ENCODE measurements at regions not wholly inside any gene's neighbourhood (a gene's known extent, or its start where the extent isn't known, plus 50 kb on each side); places are given as distances from the start of the nearest gene placed in this dataset.

DNA sequence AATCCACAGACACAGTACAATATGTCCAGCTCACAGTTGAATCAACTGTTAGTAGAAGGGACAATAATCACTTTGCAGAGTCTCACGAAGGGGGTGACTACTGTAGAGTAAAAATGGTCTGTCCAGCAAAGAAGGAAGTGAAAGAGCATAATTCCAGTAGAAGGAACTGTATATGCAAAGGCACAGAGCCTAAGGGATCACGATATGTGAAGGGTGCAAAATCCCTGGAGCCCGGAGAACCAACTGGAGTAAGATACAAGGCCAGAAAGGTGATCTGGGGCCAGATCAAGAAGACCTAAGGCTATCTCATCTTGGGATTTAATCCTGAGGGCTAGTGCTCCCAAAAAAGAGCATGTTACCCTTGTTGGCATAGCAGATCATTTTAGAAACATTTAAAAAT, 192.7 kb upstream of the LDB2 start:
- no peak overlapping the region for H3K14ac ChIP-seq (ENCODE audit: low read length in 2 of 2)
- H3K4me3 ChIP-seq (ENCODE audit: insufficient read depth in 1 of 2, low read depth in 1 of 2, low read length in 2 of 2): no peak overlapping the region
- H2AK5ac ChIP-seq (ENCODE audit: low read length, severe bottlenecking): no peak overlapping the region
- no peak overlapping the region for H3K9ac ChIP-seq (ENCODE audit: low read length)
- H2BK120ac ChIP-seq (ENCODE audit: low read depth, low read length): no peak overlapping the region
- no peak overlapping the region for H3K4ac ChIP-seq (ENCODE audit: low read depth in 1 of 2, low read length in 2 of 2)
- no peak overlapping the region for H2BK5ac ChIP-seq (ENCODE audit: low read depth, low read length, poor library complexity, severe bottlenecking)
- no peaks in the 10 kb centered on the region for H3K27me3 ChIP-seq (ENCODE audit: control insufficient read depth in 1 of 2, insufficient read depth in 1 of 2, low read length in 2 of 2)
- H4K91ac ChIP-seq (ENCODE audit: low read length): no peak overlapping the region
- no peak overlapping the region for H2BK12ac ChIP-seq (ENCODE audit: low read length in 2 of 2)
- WGBS: 95% methylated on average over 3 of the region's 3 CpGs
- H4K8ac ChIP-seq (ENCODE audit: low read length): no peak overlapping the region
- no peak overlapping the region for H2BK15ac ChIP-seq (ENCODE audit: low read depth, poor library complexity, severe bottlenecking)
- H3K4me2 ChIP-seq (ENCODE audit: low read length, poor library complexity, severe bottlenecking): no peak overlapping the region
- no peaks in the 10 kb centered on the region for H3K9me3 ChIP-seq (ENCODE audit: control insufficient read depth, low read length)
- H3K27ac ChIP-seq (ENCODE audit: low read length, poor library complexity, severe bottlenecking): no peak overlapping the region
- H3K36me3 ChIP-seq (ENCODE audit: control insufficient read depth in 1 of 2, insufficient read depth in 2 of 2, low read depth in 1 of 2, low read length in 2 of 2): no peaks in the 10 kb centered on the region
- no peak overlapping the region for H3K23ac ChIP-seq (ENCODE audit: low read length in 2 of 2)
- DNase-seq: no peak
- H3K4me1 ChIP-seq (ENCODE audit: control insufficient read depth, insufficient read depth, low read depth, low read length): no peaks in the 10 kb centered on the region
- H3K79me1 ChIP-seq (replicated peaks; ENCODE audit: low read length, poor library complexity, severe bottlenecking): no peaks in the 10 kb centered on the region
- H3K18ac ChIP-seq (ENCODE audit: low read depth in 1 of 2, low read length in 2 of 2): no peak overlapping the region
- no peak overlapping the region for H2AFZ ChIP-seq (ENCODE audit: low read depth, low read length)

- Histone ChIP-seq H3K27ac (ENCODE audit: low read length, poor library complexity, severe bottlenecking) (no peak overlapping the region), H4K91ac (ENCODE audit: low read length) (no peak overlapping the region), H3K4me1 (ENCODE audit: control insufficient read depth, insufficient read depth, low read depth, low read length) (no peaks in the 10 kb centered on the region), H3K27me3 (ENCODE audit: control insufficient read depth in 1 of 2, insufficient read depth in 1 of 2, low read length in 2 of 2) (no peaks in the 10 kb centered on the region), H3K36me3 (ENCODE audit: control insufficient read depth in 1 of 2, insufficient read depth in 2 of 2, low read depth in 1 of 2, low read length in 2 of 2) (no peaks in the 10 kb centered on the region), H2AK5ac (ENCODE audit: low read length, severe bottlenecking) (no peak overlapping the region), H2BK12ac (ENCODE audit: low read length in 2 of 2) (no peak overlapping the region), H3K4ac (ENCODE audit: low read depth in 1 of 2, low read length in 2 of 2) (no peak overlapping the region), H3K79me1 (replicated peaks; ENCODE audit: low read length, poor library complexity, severe bottlenecking) (no peaks in the 10 kb centered on the region), H2AFZ (ENCODE audit: low read depth, low read length) (no peak overlapping the region), H3K23ac (ENCODE audit: low read length in 2 of 2) (no peak overlapping the region), H3K9ac (ENCODE audit: low read length) (no peak overlapping the region), H4K8ac (ENCODE audit: low read length) (no peak overlapping the region), H2BK120ac (ENCODE audit: low read depth, low read length) (no peak overlapping the region), H3K14ac (ENCODE audit: low read length in 2 of 2) (no peak overlapping the region), H3K18ac (ENCODE audit: low read depth in 1 of 2, low read length in 2 of 2) (no peak overlapping the region), H3K4me3 (ENCODE audit: insufficient read depth in 1 of 2, low read depth in 1 of 2, low read length in 2 of 2) (no peak overlapping the region), H3K4me2 (ENCODE audit: low read length, poor library complexity, severe bottlenecking) (no peak overlapping the region), H2BK15ac (ENCODE audit: low read depth, poor library complexity, severe bottlenecking) (no peak overlapping the region), H3K9me3 (ENCODE audit: control insufficient read depth, low read length) (no peaks in the 10 kb centered on the region), H2BK5ac (ENCODE audit: low read depth, low read length, poor library complexity, severe bottlenecking) (no peak overlapping the region)
- 85% methylated on average over 2 of the region's 3 CpGs for WGBS
- no peak for DNase-seq
These were observed 191.6 kb upstream of the LDB2 start for GRCh38 chr4:17090063-17090462.

DNA sequence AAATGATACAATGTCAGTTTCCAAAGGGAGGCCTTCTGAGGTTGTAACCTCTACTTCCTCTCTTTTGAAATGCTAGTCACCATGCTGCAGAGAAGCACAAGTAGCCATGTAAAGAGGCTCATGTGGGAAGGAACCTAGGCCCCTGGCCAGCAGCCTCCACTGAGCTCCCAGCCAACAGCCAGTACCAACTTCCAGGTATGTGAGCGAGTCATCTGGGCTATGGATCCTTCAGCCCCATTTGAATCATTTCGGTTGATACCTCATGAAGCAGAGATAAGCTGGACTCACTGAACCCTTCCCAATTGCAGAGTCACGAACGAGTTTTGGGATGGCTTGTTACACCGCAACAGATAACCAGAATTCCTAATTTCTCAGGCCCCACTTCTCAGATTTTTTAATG, 187.0 kb upstream of the LDB2 start:
- Histone ChIP-seq H3K23ac (ENCODE audit: low read length in 2 of 2) (no peak overlapping the region), H3K9me3 (ENCODE audit: control insufficient read depth, low read length) (no peaks in the 10 kb centered on the region), H2BK120ac (ENCODE audit: low read depth, low read length) (no peak overlapping the region), H2BK15ac (ENCODE audit: low read depth, poor library complexity, severe bottlenecking) (no peak overlapping the region), H3K4me3 (ENCODE audit: insufficient read depth in 1 of 2, low read depth in 1 of 2, low read length in 2 of 2) (no peak overlapping the region), H2AFZ (ENCODE audit: low read depth, low read length) (no peak overlapping the region), H3K14ac (ENCODE audit: low read length in 2 of 2) (no peak overlapping the region), H3K27ac (ENCODE audit: low read length, poor library complexity, severe bottlenecking) (no peak overlapping the region), H3K27me3 (ENCODE audit: control insufficient read depth in 1 of 2, insufficient read depth in 1 of 2, low read length in 2 of 2) (no peaks in the 10 kb centered on the region), H3K9ac (ENCODE audit: low read length) (no peak overlapping the region), H3K4me2 (ENCODE audit: low read length, poor library complexity, severe bottlenecking) (no peak overlapping the region), H3K4me1 (ENCODE audit: control insufficient read depth, insufficient read depth, low read depth, low read length) (no peaks in the 10 kb centered on the region), H2BK12ac (ENCODE audit: low read length in 2 of 2) (no peak overlapping the region), H2BK5ac (ENCODE audit: low read depth, low read length, poor library complexity, severe bottlenecking) (no peak overlapping the region), H2AK5ac (ENCODE audit: low read length, severe bottlenecking) (no peak overlapping the region), H4K91ac (ENCODE audit: low read length) (no peak overlapping the region), H4K8ac (ENCODE audit: low read length) (no peak overlapping the region), H3K18ac (ENCODE audit: low read depth in 1 of 2, low read length in 2 of 2) (no peak overlapping the region), H3K79me1 (replicated peaks; ENCODE audit: low read length, poor library complexity, severe bottlenecking) (no peaks in the 10 kb centered on the region), H3K4ac (ENCODE audit: low read depth in 1 of 2, low read length in 2 of 2) (no peak overlapping the region), H3K36me3 (ENCODE audit: control insufficient read depth in 1 of 2, insufficient read depth in 2 of 2, low read depth in 1 of 2, low read length in 2 of 2) (no peaks in the 10 kb centered on the region)
- WGBS: 96% methylated on average over 5 of the region's 5 CpGs
- no peak for DNase-seq

DNA sequence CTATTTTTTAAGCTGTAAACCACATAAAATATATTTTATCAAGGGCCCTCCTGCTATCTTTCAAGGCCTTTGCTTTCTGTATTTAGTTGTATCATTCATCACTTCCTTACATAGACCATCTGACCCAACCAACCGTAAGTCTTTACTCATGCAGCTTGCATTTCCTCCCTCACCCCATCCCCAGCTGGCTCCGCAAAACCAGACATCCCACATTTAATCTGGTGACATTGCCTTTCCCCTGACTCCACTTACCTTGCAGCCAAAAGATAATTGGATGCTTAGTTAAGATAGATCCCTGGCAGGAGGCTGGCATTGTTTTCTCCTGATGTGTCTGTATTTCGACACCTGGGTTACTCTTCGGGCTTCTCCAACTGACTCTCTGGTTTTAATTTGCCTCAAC, 183.7 kb upstream of the LDB2 start:
- H3K23ac ChIP-seq (ENCODE audit: low read length in 2 of 2): no peak overlapping the region

More for the DNA sequence above, 183.7 kb upstream of the LDB2 start:
- no peak overlapping the region for H4K91ac ChIP-seq (ENCODE audit: low read length)
- 86% methylated on average over 4 of the region's 4 CpGs for WGBS
- peak overlapping the region in 1 of 2 experiments; percentile 41 for H3K14ac ChIP-seq (ENCODE audit: low read length in 2 of 2)
- H3K9ac ChIP-seq (ENCODE audit: low read length): no peak overlapping the region
- H2AK5ac ChIP-seq (ENCODE audit: low read length, severe bottlenecking): no peak overlapping the region
- no peak overlapping the region for H2BK5ac ChIP-seq (ENCODE audit: low read depth, low read length, poor library complexity, severe bottlenecking)
- no peak overlapping the region for H2BK12ac ChIP-seq (ENCODE audit: low read length in 2 of 2)
- H2AFZ ChIP-seq (ENCODE audit: low read depth, low read length): no peak overlapping the region
- H3K4me2 ChIP-seq (ENCODE audit: low read length, poor library complexity, severe bottlenecking): no peak overlapping the region
- H2BK15ac ChIP-seq (ENCODE audit: low read depth, poor library complexity, severe bottlenecking): no peak overlapping the region
- H3K27ac ChIP-seq (ENCODE audit: low read length, poor library complexity, severe bottlenecking): no peak overlapping the region
- H3K36me3 ChIP-seq (ENCODE audit: control insufficient read depth in 1 of 2, insufficient read depth in 2 of 2, low read depth in 1 of 2, low read length in 2 of 2): no peaks in the 10 kb centered on the region
- H4K8ac ChIP-seq (ENCODE audit: low read length): no peak overlapping the region
- H3K4me1 ChIP-seq (ENCODE audit: control insufficient read depth, insufficient read depth, low read depth, low read length): no peaks in the 10 kb centered on the region
- DNase-seq: no peak
- H3K18ac ChIP-seq (ENCODE audit: low read depth in 1 of 2, low read length in 2 of 2): no peak overlapping the region
- no peaks in the 10 kb centered on the region for H3K9me3 ChIP-seq (ENCODE audit: control insufficient read depth, low read length)
- no peak overlapping the region for H2BK120ac ChIP-seq (ENCODE audit: low read depth, low read length)
- H3K27me3 ChIP-seq (ENCODE audit: control insufficient read depth in 1 of 2, insufficient read depth in 1 of 2, low read length in 2 of 2): no peaks in the 10 kb centered on the region
- H3K4ac ChIP-seq (ENCODE audit: low read depth in 1 of 2, low read length in 2 of 2): no peak overlapping the region
- H3K79me1 ChIP-seq (replicated peaks; ENCODE audit: low read length, poor library complexity, severe bottlenecking): no peaks in the 10 kb centered on the region
- H3K4me3 ChIP-seq (ENCODE audit: insufficient read depth in 1 of 2, low read depth in 1 of 2, low read length in 2 of 2): no peak overlapping the region

Data from mesenchymal stem cell (in vitro differentiated cells and primary cell).